ENCODE measurements at regions not wholly inside any gene's neighbourhood (a gene's known extent, or its start where the extent isn't known, plus 50 kb on each side); places are given as distances from the start of the nearest gene placed in this dataset.

- Histone ChIP-seq H4K20me1 (ENCODE audit: insufficient read depth, low read length) (no peaks in the 10 kb centered on the region), H3K9me2 (ENCODE audit: low read depth, low read length) (no peaks in the 10 kb centered on the region), H3K9me3 (ENCODE audit: low read length) (no peaks in the 10 kb centered on the region), H3K9ac (ENCODE audit: low read length) (no peak overlapping the region), H2AFZ (ENCODE audit: low read length) (no peak overlapping the region), H3F3A (ENCODE audit: insufficient read depth, low read length) (no peaks in the 10 kb centered on the region), H3K79me2 (ENCODE audit: insufficient read depth, low read length) (no peaks in the 10 kb centered on the region), H3K4me2 (ENCODE audit: low read length) (no peak overlapping the region), H3K36me3 (ENCODE audit: insufficient read depth, low read length) (no peaks in the 10 kb centered on the region), H3K4me3 (ENCODE audit: low read depth, low read length, poor library complexity, severe bottlenecking) (no peak overlapping the region), H3K4me1 (ENCODE audit: insufficient read depth, low read length, severe bottlenecking) (no peaks in the 10 kb centered on the region), H3K27ac (ENCODE audit: low read depth, low read length, poor library complexity, severe bottlenecking) (no peak overlapping the region), H3K27me3 (ENCODE audit: insufficient read depth, low read length) (no peaks in the 10 kb centered on the region)
- TF ChIP-seq EZH2 (IDR thresholded peaks at IDR 0.05; ENCODE audit: borderline replicate concordance, low read length) (no peak), CTCF (IDR thresholded peaks at IDR 0.05; ENCODE audit: low read length) (no peak)
Measured at GRCh38 chr7:115441033-115441432, 519.1 kb downstream of the MDFIC start.

GRCh38 chr7:115435178-115435577 lies 513.3 kb downstream of the MDFIC start:
- Histone ChIP-seq H2AFZ (ENCODE audit: low read length) (no peak overlapping the region), H3K4me1 (ENCODE audit: insufficient read depth, low read length, severe bottlenecking) (no peaks in the 10 kb centered on the region), H3K4me2 (ENCODE audit: low read length) (no peak overlapping the region), H3K9me3 (ENCODE audit: low read length) (no peaks in the 10 kb centered on the region), H3K27ac (ENCODE audit: low read depth, low read length, poor library complexity, severe bottlenecking) (no peak overlapping the region), H3K36me3 (ENCODE audit: insufficient read depth, low read length) (no peaks in the 10 kb centered on the region), H3K9ac (ENCODE audit: low read length) (no peak overlapping the region), H4K20me1 (ENCODE audit: insufficient read depth, low read length) (no peaks in the 10 kb centered on the region), H3K27me3 (ENCODE audit: insufficient read depth, low read length) (no peaks in the 10 kb centered on the region), H3K79me2 (ENCODE audit: insufficient read depth, low read length) (no peaks in the 10 kb centered on the region), H3K4me3 (ENCODE audit: low read depth, low read length, poor library complexity, severe bottlenecking) (no peak overlapping the region), H3K9me2 (ENCODE audit: low read depth, low read length) (no peaks in the 10 kb centered on the region), H3F3A (ENCODE audit: insufficient read depth, low read length) (no peaks in the 10 kb centered on the region)
- no peak for TF ChIP-seq EZH2 (IDR thresholded peaks at IDR 0.05; ENCODE audit: borderline replicate concordance, low read length)
- no peak for TF ChIP-seq CTCF (IDR thresholded peaks at IDR 0.05; ENCODE audit: low read length)

GRCh38 chr7:115429918-115430317 lies 508.0 kb downstream of the MDFIC start:
- H3K9me3 ChIP-seq (ENCODE audit: low read length) = no peaks in the 10 kb centered on the region
- no peak overlapping the region for H2AFZ ChIP-seq (ENCODE audit: low read length)
- H3K4me3 ChIP-seq (ENCODE audit: low read depth, low read length, poor library complexity, severe bottlenecking) = no peak overlapping the region
- H3K9ac ChIP-seq (ENCODE audit: low read length) = no peak overlapping the region
- H4K20me1 ChIP-seq (ENCODE audit: insufficient read depth, low read length) = no peaks in the 10 kb centered on the region
- no peaks in the 10 kb centered on the region for H3K79me2 ChIP-seq (ENCODE audit: insufficient read depth, low read length)
- no peaks in the 10 kb centered on the region for H3K9me2 ChIP-seq (ENCODE audit: low read depth, low read length)
- no peaks in the 10 kb centered on the region for H3K27me3 ChIP-seq (ENCODE audit: insufficient read depth, low read length)
- no peaks in the 10 kb centered on the region for H3K4me1 ChIP-seq (ENCODE audit: insufficient read depth, low read length, severe bottlenecking)
- no peaks in the 10 kb centered on the region for H3K36me3 ChIP-seq (ENCODE audit: insufficient read depth, low read length)
- no peaks in the 10 kb centered on the region for H3F3A ChIP-seq (ENCODE audit: insufficient read depth, low read length)
- no peak overlapping the region for H3K27ac ChIP-seq (ENCODE audit: low read depth, low read length, poor library complexity, severe bottlenecking)
- no peak overlapping the region for H3K4me2 ChIP-seq (ENCODE audit: low read length)
- TF ChIP-seq EZH2 (IDR thresholded peaks at IDR 0.05; ENCODE audit: borderline replicate concordance, low read length) (no peak), CTCF (IDR thresholded peaks at IDR 0.05; ENCODE audit: low read length) (no peak)

All from OCI-LY1 (cell line).